ENCODE measurements at regions not wholly inside any gene's neighbourhood (a gene's known extent, or its start where the extent isn't known, plus 50 kb on each side); places are given as distances from the start of the nearest gene placed in this dataset.

DNA sequence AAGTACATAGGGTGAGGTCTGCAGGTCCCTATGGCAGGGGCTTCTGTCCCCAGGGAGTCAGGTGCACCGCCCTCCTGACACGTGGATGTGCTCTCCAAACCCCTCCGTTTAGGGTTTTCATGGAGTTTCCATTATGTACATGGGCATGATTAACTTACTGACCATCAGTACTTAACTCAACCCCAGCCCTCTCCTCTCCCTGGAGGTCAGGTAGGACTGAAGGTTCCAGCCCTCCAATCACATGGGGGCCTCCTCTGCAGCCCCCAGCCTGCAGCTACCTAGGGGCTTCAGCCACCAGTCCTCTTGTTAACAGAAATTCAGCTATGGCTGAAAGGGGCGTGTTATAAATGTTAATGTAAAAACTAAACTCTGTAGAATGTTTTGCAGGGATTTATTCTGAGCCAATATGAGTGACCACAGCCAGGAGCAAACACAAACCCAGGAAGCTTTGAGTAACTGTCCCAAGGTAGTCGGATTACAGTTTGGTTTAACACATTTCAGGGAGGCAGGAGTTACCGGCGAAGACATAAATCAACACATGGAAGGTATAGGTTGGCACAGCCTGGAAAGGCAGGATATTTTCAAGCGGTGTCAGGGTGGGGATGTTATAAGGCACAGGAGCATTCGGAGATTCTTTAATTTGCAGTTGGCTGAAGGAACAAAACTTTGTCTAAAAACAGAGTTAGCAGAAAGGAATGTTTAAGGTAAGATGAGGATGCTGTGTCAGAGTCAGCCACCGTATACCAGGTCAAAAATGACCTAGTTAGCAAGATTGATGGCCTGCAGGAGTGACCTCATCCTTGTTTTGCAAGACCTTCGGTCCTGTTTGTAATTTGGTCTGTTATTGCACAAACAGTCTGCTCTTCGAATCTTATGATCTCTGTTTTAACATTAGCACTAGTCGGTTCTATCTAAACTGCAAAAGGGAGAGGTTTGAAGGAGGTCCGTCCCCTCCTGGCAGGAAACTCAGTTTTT is 75.2 kb downstream of the TNFAIP2 start:
- WGBS, 2 experiments (ENCODE audit: extremely low coverage in 2 of 2, insufficient read length in 1 of 2): 44% methylated on average over 6 of the region's 14 CpGs; no CpG with 5 or more reads in 1 of the 2 experiments
- no TSS peak for BruUV-seq (replicated peaks)
- H3K4me1 ChIP-seq (ENCODE audit: control insufficient read depth, insufficient read depth, low read length): peaks cover 10% of the 10 kb centered on the region
- peak overlapping the region; percentile 91; the same call in 1 of the 2 replicates for H3K27ac ChIP-seq (ENCODE audit: insufficient read depth, low read length)
- peak overlapping the region; percentile 49; the same call in 1 of the 2 replicates for H2AK5ac ChIP-seq (ENCODE audit: low read depth, low read length)
- peak overlapping the region; percentile 67 for H3K4ac ChIP-seq (ENCODE audit: low read depth, low read length)
- no peaks in the 10 kb centered on the region for H3K9me1 ChIP-seq (ENCODE audit: insufficient read depth, low read length)
- H4K20me1 ChIP-seq (ENCODE audit: insufficient read depth, low read length): no peaks in the 10 kb centered on the region; the same call in 1 of the 2 replicates
- H3K4me3 ChIP-seq (ENCODE audit: insufficient read depth, low read depth, low read length): no peak overlapping the region
- H2BK120ac ChIP-seq (ENCODE audit: low read depth, low read length): peak overlapping the region; percentile 83
- H2AFZ ChIP-seq (replicated peaks; ENCODE audit: low read length, poor library complexity): no peak overlapping the region
- H3K4me2 ChIP-seq (ENCODE audit: low read depth, low read length): peak overlapping the region; percentile 68
- H2BK15ac ChIP-seq (ENCODE audit: low read depth, low read length): no peak overlapping the region
- no peak overlapping the region for H3K56ac ChIP-seq (ENCODE audit: extremely low read depth, insufficient read depth, low read length)
- no peak overlapping the region; the same call in 1 of the 2 replicates for H3K9ac ChIP-seq (ENCODE audit: low read depth, low read length)
- DNase-seq: peak; percentile 74
- H4K91ac ChIP-seq (ENCODE audit: insufficient read depth, low read depth, low read length): peak overlapping the region; percentile 29; the same call in 1 of the 2 replicates
- ATAC-seq (ENCODE audit: low read depth): peak; percentile 53
- TF ChIP-seq CEBPB (IDR thresholded peaks at IDR 0.05; ENCODE audit: low read depth, low read length) (peak; percentile 95), MAFK (IDR thresholded peaks at IDR 0.05; ENCODE audit: low read depth, low read length) (no peak), NFE2L2 (IDR thresholded peaks at IDR 0.05; ENCODE audit: low read depth, low read length) (peak; percentile 31; the same call in 1 of the 2 replicates)
- H2BK5ac ChIP-seq (ENCODE audit: low read depth, low read length, poor library complexity, severe bottlenecking): peak overlapping the region; percentile 64
- H3K23ac ChIP-seq (ENCODE audit: low read depth, low read length): peak overlapping the region; percentile 72
- in situ Hi-C loops (cut with MboI; ENCODE audit: low sequenced_read_pairs) (no loop called here), intact Hi-C loops (cut with micrococcal nuclease) (no loop called here), dilution Hi-C loops (cut with HindIII; ENCODE audit: low sequenced_read_pairs, unreplicated experiment) (no loop called here)
- peak overlapping the region; percentile 33; the same call in 1 of the 2 replicates for H3K14ac ChIP-seq (replicated peaks; ENCODE audit: low read depth, low read length)
- no peaks in the 10 kb centered on the region for H3K79me1 ChIP-seq (ENCODE audit: low read depth in 1 of 2, low read length in 2 of 2)
- no peaks in the 10 kb centered on the region for H3K36me3 ChIP-seq (ENCODE audit: control insufficient read depth, insufficient read depth, low read length)
- H3K27me3 ChIP-seq (ENCODE audit: control insufficient read depth, insufficient read depth, low read length): peaks cover 11% of the 10 kb centered on the region
- H3K18ac ChIP-seq (ENCODE audit: low read depth, low read length): peak overlapping the region; percentile 65
- peak overlapping the region in 1 of 2 experiments; percentile 65; a peak in 1 of 4 replicates for H4K8ac ChIP-seq (ENCODE audit: low read depth in 2 of 2, low read length in 2 of 2)
- ChIA-PET CTCF (no interaction called here), POLR2A (ENCODE audit: unreplicated experiment) (interaction anchor here (0.5 kb wide), 1 partner anchor 14 kb away, joined by 3 read pairs; no protein-coding TSS in a partner anchor)
- H2AK9ac ChIP-seq (replicated peaks; ENCODE audit: low read depth, low read length, poor library complexity): no peak overlapping the region
- peak overlapping the region; percentile 72 for H2BK20ac ChIP-seq (ENCODE audit: low read depth, low read length)
- peak overlapping the region; percentile 65; the same call in 1 of the 2 replicates for H4K5ac ChIP-seq (ENCODE audit: low read depth, low read length)
- H3K9me3 ChIP-seq (ENCODE audit: control insufficient read depth, insufficient read depth, low read length): no peaks in the 10 kb centered on the region; the same call in 1 of the 2 replicates
